ENCODE measurements at regions not wholly inside any gene's neighbourhood (a gene's known extent, or its start where the extent isn't known, plus 50 kb on each side); places are given as distances from the start of the nearest gene placed in this dataset.

- no peak for DNase-seq
Measured at GRCh38 chr1:86228546-86228945, 72.0 kb upstream of the COL24A1 start.

- DNase-seq: peak; percentile 33
Measured at GRCh38 chr1:86227026-86227425, 70.5 kb upstream of the COL24A1 start.

- no peak for DNase-seq
Measured at GRCh38 chr1:86226204-86226603, 69.6 kb upstream of the COL24A1 start.

GRCh38 chr1:86224651-86225310 lies 68.2 kb upstream of the COL24A1 start:
- DNase-seq: peak; percentile 72

GRCh38 chr1:86218859-86219258 lies 62.3 kb upstream of the COL24A1 start:
- DNase-seq: peak; percentile 84

- DNase-seq: no peak
Measured at GRCh38 chr1:86214605-86215004, 58.0 kb upstream of the COL24A1 start.

- DNase-seq: no peak
Measured at GRCh38 chr1:86209346-86209745, 52.8 kb upstream of the COL24A1 start.

- DNase-seq: no peak
Measured at GRCh38 chr1:86207323-86207722, 50.8 kb upstream of the COL24A1 start.

Measured in hematopoietic multipotent progenitor cell treated with erythropoietin and hydrocortisone succinate and interleukin-3 and kit ligand, for 4 days (in vitro differentiated cells).